HG02973 (cell line): ENCODE measurements at regions not wholly inside any gene's neighbourhood (a gene's known extent, or its start where the extent isn't known, plus 50 kb on each side); places are given as distances from the start of the nearest gene placed in this dataset.

Source experiments
- ATAC-seq: cut with Tn5 transposase; IDR thresholded peaks from one replicate; pipeline ENCODE4 v1.9.1; 2021; ENCODE audit warnings: moderate library complexity; ENCODE audit not compliant: unreplicated experiment

DNA sequence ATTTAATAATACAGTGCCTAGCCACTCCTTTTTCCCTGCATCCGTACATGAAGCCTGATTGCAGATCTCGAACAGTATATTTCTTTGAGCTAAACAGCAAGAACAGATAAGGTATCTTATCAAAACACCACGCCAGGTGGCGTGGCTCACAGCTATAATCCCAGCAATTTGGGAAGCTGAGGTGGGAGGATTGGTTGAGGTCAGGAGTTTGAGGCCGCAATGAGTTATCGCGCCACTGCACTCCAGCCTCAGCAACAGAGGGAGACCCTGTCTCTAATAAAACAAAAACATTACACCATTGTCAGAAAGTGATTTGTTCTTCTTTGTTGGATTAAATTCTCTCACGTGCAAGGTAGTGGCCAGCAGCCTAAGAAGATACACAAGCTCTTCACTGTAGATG, 291.2 kb upstream of the DMRT1 start:
- ATAC-seq, result no peak

DNA sequence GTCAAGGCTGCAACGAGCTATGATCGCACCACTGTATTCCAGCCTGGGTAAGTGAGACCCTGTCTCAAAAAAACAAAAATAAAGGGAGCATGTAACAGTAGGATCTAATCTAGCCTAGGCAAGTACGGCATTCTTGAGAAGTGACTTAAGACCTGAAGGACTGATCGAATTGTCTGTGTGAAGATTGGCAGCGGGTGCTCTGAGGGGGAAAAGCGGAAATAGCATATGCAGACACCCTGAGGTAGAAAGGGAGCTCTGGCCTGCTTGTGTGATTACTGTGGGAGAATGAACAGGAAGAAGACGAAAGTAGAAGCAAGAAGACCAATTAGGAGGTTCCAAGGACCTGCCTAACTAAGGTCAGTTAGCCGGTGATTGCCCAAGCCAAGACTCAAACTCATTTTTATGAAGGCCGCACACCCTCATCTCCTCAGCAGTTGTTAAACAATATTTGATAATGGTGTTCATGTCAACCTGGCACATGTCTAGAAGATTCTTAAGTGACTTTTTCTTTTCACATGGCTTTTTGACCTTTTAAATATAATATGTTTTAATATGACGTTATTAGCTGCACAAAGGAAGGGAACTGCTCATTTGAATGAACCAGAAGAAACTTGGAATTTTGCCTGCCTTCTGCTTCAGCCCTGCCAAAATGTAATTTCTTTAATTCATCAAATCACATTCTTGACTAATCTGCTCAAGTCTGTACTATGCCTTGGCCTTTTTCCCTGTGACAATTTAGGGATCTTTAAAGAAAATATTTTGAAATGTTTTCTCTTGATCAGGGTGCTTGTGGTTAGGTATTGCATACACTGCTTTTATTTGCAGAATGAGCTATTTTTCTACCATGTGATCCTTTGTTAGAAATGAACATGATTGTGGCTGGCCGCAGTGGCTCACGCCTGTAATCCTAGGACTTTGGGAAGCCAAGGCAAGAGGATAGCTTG, 289.2 kb upstream of the DMRT1 start:
- ATAC-seq, result no peak

DNA sequence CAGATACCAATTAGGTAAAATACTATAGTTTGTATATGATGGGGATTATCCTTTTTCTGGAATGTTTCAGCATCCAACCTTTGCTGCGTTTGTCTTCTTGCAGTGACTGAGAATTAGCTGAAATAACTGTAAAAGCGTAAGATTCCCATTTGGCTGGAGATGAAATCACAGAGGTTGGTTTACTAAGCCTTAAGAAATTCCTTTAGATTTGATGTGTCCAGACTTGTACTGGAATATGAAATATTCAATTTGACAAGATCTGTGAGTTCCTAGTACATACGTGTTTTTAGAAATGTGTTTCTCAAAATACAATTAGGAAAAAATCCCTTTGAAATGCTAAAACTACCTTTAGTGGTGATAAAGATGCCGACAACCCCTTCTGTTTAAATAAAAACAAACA, 286.0 kb upstream of the DMRT1 start:
- ATAC-seq, result no peak

DNA sequence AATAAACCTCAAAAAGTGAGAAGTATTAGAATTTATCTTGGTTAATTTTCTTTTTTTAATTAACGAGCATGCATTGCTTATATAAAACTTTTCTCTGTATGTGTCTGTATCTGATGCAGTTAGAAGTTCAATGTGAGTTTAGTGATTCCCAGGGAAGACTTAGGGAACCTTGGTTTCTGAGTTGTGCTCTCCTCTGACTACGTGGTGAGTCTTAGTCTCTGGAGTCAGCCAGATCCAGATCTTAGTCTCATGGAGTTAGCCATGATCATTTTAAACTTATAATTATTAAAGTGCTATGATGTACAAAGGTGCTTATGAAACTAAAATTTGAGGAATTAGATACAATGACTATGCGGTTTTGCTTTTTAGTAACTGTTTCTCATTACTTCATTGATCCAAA, 285.3 kb upstream of the DMRT1 start:
- no peak for ATAC-seq

DNA sequence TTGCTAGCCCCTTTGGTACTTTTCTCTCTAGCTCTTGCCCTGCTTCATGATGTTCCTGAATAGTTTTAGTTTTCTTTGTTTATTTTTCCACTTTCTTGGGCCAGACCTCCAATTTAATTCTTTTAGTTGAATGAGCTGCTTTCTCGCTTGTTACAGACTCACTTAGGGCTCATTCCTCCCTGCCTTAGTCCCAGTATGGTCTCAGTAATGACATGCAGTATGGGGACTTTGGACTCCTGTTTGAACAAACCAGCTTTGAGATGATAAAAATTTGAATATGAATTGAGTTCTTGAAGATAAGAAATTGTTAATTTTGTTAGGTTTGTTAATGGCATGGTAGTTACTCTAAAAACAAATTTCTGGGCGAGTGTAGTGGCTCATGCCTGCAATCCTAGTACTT, 284.8 kb upstream of the DMRT1 start:
- ATAC-seq, result no peak

DNA sequence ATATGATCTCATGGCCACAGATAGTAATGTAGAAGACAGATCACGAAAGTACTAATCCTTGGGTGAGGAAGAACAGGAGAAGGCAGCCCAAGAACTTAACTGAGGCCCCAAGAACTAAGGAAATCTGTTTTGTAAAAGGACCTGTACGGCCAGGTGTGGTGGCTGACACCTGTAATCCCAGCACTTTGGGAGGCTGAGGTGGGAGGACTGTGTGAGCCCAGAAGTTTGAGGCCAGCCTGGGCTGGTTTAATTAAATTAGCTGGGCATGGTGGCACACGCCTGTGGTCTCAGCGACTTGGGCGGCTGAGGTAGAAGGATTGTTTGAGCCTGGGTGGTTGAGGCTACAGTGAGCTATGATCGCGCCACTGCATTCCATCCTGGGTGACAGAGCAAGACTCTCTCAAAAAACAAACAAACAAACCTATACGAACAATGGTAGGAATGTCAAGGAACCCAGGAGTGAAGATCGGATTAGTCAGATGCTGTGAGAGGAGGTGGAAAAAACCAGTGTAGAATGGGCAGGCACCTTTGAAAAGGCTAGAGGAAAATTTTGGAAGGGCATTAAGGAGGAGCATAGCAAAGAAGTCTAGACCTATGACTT, 283.8 kb upstream of the DMRT1 start:
- no peak for ATAC-seq

DNA sequence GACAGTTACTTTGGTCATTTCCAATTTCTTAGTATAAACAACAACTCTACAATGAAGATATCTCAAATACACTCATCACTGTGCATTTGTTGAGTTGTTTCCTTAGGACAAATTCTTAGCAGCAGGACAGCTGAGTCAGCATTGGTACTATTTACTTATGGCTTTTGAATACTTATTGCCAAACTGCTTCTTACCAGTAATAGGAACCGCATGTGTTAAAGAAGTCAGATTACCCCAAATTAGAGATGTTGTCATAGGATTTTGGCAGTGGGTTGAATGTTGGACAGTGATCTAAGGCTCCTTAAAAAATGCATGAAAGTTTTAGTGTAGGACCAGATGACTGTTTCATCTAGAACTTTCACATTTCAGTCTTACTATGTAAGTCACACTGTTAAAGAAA, 280.1 kb upstream of the DMRT1 start:
- no peak for ATAC-seq

DNA sequence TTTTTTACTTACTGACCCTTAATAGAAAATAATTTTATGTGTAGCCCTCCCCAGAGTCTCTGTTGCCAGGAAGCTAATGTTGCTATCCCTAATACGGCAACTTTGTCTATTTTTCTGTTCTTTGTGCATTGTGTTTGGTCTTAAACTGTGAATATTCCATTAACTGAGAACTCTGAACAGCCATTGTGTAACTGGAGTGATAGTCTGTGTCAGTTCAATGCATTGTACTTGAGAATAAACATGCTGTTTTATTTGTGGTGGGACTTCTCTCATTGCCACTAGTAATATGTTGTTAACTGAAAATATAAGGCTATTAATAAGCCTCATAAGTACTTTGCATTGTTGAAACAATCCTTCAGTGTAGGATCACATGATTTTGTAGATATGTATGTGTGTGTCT, 278.3 kb upstream of the DMRT1 start:
- no peak for ATAC-seq

DNA sequence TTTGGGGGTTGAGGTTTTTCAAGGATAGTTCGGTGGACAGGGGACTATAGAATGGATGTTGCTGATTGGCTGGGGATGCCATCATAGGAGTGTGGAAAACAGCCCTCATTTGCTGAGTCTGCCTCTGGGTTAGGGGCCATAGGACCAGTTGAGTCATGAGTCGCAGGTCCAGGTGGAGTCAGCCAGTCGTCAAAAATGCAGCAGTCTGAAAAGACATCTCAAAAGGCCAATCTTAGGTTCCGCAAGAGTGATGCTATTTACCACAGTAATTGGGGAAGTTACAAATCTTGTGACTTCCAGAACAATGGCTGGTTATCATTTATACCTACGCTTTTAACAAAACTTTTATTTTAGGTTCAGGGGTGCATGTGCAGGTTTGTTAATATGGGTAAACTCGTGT, 276.0 kb upstream of the DMRT1 start:
- no peak for ATAC-seq

DNA sequence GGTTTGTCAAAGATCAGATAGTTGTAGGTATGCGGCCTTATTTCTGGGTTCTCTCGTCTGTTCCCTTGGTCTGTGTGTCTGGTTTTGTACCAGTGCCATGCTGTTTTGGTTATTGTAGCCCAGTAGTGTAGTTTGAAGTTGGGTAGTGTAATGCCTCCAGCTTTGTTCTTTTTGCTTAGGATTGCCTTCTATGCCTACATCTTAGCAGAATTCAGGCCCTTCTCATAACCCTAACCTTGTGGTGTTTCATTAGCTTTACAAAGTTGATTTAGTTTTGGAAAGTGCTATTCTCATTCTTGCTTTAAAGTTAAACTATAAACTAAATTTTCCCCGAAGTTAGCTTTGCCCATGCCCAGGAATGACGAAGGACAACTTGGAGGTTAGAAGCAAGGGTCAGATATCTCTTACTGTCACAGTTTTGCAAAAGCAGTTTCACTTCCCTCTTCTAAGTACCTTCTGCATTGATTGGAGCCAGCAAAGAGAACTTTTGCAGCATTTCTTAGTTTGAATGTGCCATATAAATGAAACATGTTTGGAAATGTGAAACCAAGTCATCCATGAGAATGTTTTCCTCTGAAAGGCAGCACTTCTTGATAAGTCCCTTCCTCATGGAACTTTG, 274.3 kb upstream of the DMRT1 start:
- ATAC-seq, result peak; percentile 83

DNA sequence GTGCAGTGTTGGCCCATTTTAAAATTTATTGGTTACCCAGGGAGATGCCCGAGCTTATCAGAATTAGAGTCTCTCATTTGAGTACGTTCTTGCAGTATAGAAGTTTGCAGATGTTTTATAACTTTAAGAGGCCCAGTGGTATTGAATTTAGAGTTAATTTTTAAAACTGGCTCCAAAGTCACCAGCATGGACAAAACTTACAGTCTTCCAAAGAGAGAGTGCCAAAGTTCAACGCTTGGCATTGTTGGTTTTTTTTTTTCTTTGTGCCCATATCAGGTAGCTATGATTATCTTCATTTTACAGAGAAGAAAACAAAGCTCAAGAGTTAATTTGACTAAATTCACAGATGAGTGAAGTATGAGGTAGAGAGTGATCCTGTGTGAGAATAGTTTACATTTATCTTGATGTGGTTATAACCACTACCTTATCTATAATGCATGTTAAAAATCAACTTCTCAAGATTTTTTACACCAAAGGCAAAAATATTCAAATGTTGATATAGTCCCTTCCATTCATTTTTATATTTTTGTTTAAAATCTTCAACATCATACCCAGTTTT, 273.7 kb upstream of the DMRT1 start:
- no peak for ATAC-seq

DNA sequence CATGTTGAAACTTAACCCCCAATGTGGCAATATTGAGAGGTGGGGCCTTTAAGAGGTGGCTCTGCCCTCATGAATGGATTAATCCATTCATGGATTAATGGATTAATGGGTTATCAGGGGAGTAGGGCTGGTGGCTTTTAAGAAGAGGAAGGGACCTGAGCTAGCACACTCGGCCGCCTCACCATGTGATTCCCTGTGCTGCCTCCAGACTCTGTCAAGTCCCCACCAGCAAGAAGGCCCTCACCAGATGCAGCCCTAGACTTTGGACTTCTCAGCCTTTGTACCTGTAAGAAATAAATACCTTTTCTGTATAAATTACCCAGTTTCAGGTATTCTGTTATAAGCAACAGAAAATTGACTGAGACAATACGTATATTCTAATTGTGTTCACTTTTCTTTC, 272.2 kb upstream of the DMRT1 start:
- no peak for ATAC-seq

DNA sequence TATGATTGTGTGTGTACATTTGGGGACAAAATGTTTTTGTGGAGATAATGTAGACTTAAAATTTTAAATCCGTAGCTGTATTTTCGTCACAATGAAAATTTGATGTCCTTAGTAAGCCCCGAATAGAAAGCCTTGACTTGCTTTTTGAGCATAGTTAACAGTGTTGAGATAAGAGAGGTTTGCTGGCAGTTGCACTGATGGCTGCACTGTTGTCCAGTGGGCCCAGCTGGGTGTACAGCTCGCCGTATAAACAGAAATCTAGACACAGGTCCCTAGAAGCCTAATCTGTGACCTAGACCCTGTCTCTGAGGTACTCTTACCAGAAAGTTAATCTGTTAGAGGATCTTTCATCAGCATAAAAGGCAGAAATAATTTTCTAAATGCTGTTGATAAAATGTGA, 271.3 kb upstream of the DMRT1 start:
- ATAC-seq, result no peak

DNA sequence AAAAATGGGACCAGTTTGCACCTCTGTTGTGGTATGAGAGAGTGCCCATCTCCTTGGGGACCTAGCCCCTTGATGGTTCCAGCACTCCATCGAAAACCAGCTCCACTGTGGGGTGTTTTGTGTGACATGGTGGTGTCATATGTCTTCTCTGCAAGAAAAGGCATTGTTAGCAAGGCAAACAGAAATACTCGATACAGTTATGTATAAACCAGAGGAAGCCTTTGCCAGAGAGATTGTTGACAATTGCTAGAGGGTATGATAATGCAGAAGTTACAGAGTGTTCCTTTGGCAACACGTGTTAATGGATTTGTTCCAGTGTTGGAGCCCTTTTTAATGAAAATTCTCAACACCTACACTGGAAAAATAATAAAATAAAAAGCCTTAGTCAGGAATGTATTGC, 270.4 kb upstream of the DMRT1 start:
- ATAC-seq, result no peak

DNA sequence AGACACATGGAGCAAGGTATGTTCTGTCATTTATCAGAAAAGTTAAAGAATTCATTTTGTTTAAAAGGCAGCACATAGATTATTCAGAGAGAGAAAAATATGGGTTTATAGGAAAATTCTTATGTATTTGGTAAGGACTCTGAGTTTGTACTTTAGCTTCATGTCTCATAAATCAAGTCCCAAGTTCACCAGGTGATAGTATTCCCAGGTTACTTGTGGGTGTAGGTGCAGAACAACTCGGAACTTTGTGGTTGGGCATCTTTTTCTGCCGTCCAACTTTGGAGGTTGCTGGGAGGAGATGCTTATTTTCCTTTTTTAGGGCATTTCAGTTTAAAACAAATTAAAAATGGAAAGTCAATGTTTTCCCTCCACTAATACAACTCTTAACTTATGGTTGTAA, 269.8 kb upstream of the DMRT1 start:
- no peak for ATAC-seq

DNA sequence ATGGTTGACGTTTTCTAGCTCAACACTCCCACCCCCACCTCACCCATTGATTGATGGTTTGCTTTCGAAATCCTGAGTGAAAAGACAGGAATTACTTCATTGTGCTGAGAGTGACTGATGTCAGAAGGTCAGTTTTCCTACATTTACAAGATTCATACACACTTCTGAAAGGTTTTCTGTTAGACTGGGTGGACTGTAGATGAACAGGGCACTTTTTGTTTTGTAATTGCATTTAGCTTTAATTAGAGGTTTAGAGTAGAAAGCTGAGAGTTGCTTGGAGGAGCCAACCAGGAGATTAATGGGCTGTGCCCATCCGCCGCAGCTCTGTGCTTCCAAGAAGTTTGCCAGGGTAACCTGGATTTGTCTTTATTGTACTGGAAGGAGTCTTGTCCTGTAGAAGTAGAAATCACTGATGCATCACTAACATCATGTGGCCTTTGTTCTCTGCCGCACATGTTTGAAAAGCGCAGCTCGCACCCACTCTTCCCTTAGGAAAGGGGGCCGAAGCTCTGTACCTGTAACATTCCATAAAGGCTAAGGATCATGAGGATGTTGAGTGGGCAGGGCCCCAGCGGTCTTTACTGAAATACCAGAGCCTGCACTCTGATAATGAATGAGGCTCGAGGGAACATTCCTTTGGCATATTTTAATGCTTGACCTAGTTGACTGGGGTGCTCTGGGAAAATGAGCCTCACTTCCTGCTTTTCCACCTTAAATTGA, 267.6 kb upstream of the DMRT1 start:
- ATAC-seq, result no peak

DNA sequence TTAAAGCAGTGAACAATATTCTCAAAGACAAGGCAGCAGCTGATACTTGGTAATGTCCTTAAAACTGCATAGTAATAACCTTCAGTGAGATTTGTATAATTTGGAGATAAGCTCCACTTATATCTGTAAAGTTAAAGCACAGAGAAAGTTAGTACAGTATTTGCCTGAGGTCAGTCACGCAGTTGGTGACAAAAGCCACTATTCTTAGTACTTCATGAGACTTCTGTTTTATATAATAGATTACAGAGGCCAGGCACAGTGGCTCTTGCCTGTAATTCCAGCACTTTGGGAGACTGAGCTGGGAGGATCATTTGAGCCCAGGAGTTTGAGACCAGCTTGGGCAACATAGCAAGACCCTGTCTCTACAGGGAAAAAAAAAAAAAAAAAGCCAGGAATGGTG, 266.4 kb upstream of the DMRT1 start:
- ATAC-seq, result no peak

DNA sequence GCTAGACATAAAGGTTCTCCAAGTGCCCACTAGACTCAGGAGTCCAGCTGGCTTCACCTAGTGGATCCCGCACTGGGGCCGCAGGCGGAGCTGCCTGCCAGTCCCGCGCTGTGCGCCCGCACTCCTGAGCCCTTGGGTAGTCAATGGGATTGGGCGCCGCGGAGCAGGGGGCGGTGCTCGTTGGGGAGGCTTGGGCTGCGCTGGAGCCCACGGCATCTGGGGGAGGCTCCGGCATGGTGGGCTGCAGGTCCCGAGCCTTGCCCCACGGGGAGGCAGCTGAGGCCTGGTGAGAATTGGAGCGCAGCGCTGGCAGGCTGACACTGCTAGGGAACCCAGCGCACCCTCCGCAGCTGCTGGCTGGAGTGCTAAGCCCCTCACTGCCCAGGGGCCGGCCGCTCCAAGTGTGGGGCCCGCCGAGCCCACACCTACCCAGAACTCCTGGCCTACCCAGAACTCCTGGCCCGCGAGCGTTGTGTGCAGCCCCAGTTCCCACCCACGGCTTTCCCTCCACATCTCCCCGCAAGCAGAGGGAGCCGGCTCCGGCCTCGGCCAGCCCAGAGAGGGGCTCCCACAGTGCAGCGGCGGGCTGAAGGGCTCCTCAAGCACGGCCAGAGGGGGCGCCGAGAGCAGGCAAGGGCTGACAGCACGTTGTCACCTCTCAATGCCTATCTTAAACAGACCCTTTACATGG, 260.7 kb upstream of the DMRT1 start:
- no peak for ATAC-seq

DNA sequence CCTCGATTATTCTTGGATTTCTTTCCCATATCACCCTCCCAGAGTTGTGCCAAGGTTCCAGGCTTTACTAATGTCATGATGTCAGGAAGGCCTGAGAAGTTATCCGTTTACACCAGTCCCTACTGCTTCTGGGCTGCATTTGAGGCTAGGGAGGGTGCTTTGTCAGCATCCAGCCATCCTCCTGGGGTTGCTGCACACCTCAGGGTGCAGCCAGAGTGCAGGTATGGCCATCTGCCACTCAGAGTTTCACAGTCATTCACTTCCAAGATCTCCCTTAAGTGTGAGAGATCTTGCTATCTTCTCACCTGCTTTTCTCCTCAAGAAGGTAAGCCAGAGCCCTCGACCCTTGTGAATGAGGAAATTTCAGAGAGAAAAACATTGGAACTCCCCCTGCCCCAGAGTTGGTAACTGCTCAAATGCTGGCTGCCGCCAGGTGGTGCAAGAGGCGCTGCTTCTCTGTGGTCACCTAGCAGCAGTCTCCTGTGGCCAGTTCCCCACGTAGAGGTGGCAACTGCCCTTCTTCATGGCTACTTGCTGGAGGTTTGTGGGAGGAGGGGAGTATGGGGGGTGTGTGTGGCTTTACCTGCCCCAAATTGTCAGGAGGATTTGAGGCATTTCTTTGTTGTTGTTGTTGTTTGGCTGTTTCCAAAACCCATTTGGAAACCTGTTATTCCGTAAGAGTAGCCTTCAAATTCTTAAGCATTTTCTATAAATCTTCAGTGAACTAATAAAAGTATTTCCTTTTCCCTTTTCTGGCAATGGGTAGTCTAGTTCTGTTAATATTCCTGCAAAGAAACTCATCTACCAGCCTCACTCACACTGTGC, 259.6 kb upstream of the DMRT1 start:
- ATAC-seq, result no peak

DNA sequence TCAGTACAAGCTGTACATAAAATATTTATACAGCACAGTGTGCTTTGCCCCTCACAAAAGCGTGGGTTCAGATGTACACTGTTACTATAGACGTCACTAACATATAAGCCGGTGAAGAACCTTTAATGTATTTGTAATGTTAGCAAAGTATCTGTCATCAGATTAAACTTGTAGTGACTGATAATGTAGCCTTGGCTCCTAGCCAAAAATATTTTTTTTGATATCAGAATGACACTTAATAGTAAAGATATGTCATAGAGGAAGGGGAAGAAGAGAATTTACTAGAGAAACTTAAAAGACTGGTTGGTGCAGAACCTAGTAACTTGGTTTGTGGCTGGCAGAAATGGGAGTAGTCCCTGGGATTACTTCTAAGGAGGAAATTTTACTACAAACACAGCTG, 258.7 kb upstream of the DMRT1 start:
- ATAC-seq, result no peak
